ENCODE measurements at regions not wholly inside any gene's neighbourhood (a gene's known extent, or its start where the extent isn't known, plus 50 kb on each side); places are given as distances from the start of the nearest gene placed in this dataset.

- Histone ChIP-seq H3K27me3 (ENCODE audit: control insufficient read depth, insufficient read depth, low read length) (no peaks in the 10 kb centered on the region), H3K27ac (ENCODE audit: low read length) (no peak overlapping the region), H3K4me3 (ENCODE audit: low read depth in 2 of 2, low read length in 2 of 2) (no peak overlapping the region), H3K4me1 (ENCODE audit: control insufficient read depth, insufficient read depth, low read length) (no peaks in the 10 kb centered on the region), H3K36me3 (ENCODE audit: control insufficient read depth, insufficient read depth, low read length) (no peaks in the 10 kb centered on the region), H3K9me3 (ENCODE audit: control insufficient read depth, insufficient read depth, low read depth, low read length) (no peaks in the 10 kb centered on the region)
- ChIA-PET POLR2A (no interaction called here), CTCF (no interaction called here)
- intact Hi-C loops (cut with micrococcal nuclease; ENCODE audit: unreplicated experiment) (loop anchor here (10.0 kb wide), 1 partner anchor 64 kb away; no protein-coding TSS in a partner anchor), in situ Hi-C loops (cut with HindIII; ENCODE audit: low pct_unique_long_range_greater_than_20kb, low sequenced_read_pairs) (no loop called here)
- no peak for TF ChIP-seq TCF7L2 (IDR thresholded peaks at IDR 0.05; ENCODE audit: low read depth, low read length)
- no peak for TF ChIP-seq POLR2AphosphoS5 (IDR thresholded peaks at IDR 0.05; ENCODE audit: low read depth, low read length)
- no peak for TF ChIP-seq SIN3A (IDR thresholded peaks at IDR 0.05; ENCODE audit: borderline replicate concordance, insufficient read depth, low read depth, low read length)
- TF ChIP-seq CTCF (IDR thresholded peaks at IDR 0.05) = no peak
- TF ChIP-seq REST (IDR thresholded peaks at IDR 0.05; ENCODE audit: insufficient read depth in 1 of 2, low read depth in 2 of 2, low read length in 1 of 2) = no peak
- ATAC-seq (no peak), DNase-seq (ENCODE audit: low read depth, low spot score) (no peak)
- BruUV-seq (replicated peaks) = no TSS peak
These were observed 290.0 kb upstream of the THBS1 start for GRCh38 chr15:39290711-39291435.

- in situ Hi-C loops (cut with HindIII; ENCODE audit: low pct_unique_long_range_greater_than_20kb, low sequenced_read_pairs) = no loop called here
- no TSS peak for BruUV-seq (replicated peaks)
- Histone ChIP-seq H3K4me3 (ENCODE audit: low read depth in 2 of 2, low read length in 2 of 2) (no peak overlapping the region), H3K27ac (ENCODE audit: low read length) (no peak overlapping the region), H3K36me3 (ENCODE audit: control insufficient read depth, insufficient read depth, low read length) (no peaks in the 10 kb centered on the region), H3K9me3 (ENCODE audit: control insufficient read depth, insufficient read depth, low read depth, low read length) (no peaks in the 10 kb centered on the region), H3K27me3 (ENCODE audit: control insufficient read depth, insufficient read depth, low read length) (no peaks in the 10 kb centered on the region), H3K4me1 (ENCODE audit: control insufficient read depth, insufficient read depth, low read length) (no peaks in the 10 kb centered on the region)
- intact Hi-C loops (cut with micrococcal nuclease; ENCODE audit: unreplicated experiment) = loop anchor here (10.0 kb wide), 1 partner anchor 63 kb away; no protein-coding TSS in a partner anchor
- DNase-seq (ENCODE audit: low read depth, low spot score) (no peak), ATAC-seq (no peak)
- TF ChIP-seq TCF7L2 (IDR thresholded peaks at IDR 0.05; ENCODE audit: low read depth, low read length) (no peak), REST (IDR thresholded peaks at IDR 0.05; ENCODE audit: insufficient read depth in 1 of 2, low read depth in 2 of 2, low read length in 1 of 2) (no peak), POLR2AphosphoS5 (IDR thresholded peaks at IDR 0.05; ENCODE audit: low read depth, low read length) (no peak), CTCF (IDR thresholded peaks at IDR 0.05) (no peak), SIN3A (IDR thresholded peaks at IDR 0.05; ENCODE audit: borderline replicate concordance, insufficient read depth, low read depth, low read length) (no peak)
- POLR2A ChIA-PET = no interaction called here
- CTCF ChIA-PET = no interaction called here
These were observed 289.2 kb upstream of the THBS1 start for GRCh38 chr15:39291690-39292089.

Measured in Panc1 (cell line).